Astrocyte (in vitro differentiated cells and primary cell): ENCODE measurements at regions not wholly inside any gene's neighbourhood (a gene's known extent, or its start where the extent isn't known, plus 50 kb on each side); places are given as distances from the start of the nearest gene placed in this dataset.

Experiments
- DNase-seq: peaks from one replicate; pipeline ENCODE4 v3.0.0-alpha.2; 2010; ENCODE audit warnings: low read depth
- FAIRE-seq: peaks from 2 replicates; lab custom pipeline; 2011; peaks lifted over from hg19 to GRCh38; lab: Jason Lieb, UNC
- H2AFZ ChIP-seq: 2 replicates; pipeline ENCODE4 v1.6.0; 2012; ENCODE audit warnings: low read depth, low read length, inconsistent platforms
- H3K27ac ChIP-seq: 2 replicates; pipeline ENCODE4 v1.5.1; 2011; ENCODE audit warnings: low read depth, low read length, inconsistent platforms
- H3K27me3 ChIP-seq: 2 replicates; pipeline ENCODE4 v1.6.0; 2011; ENCODE audit warnings: low read length, inconsistent platforms; ENCODE audit not compliant: insufficient read depth
- H3K36me3 ChIP-seq: 2 replicates; pipeline ENCODE4 v1.5.1; 2011; ENCODE audit warnings: low read length, inconsistent platforms; ENCODE audit not compliant: insufficient read depth
- H3K4me1 ChIP-seq: 2 replicates; pipeline ENCODE4 v1.5.1; 2011; ENCODE audit warnings: low read length, inconsistent platforms; ENCODE audit not compliant: insufficient read depth
- H3K4me2 ChIP-seq: 2 replicates; pipeline ENCODE4 v1.6.0; 2012; ENCODE audit warnings: low read length, inconsistent platforms
- H3K4me3 ChIP-seq: 2 replicates; pipeline ENCODE4 v1.5.1; 2011; ENCODE audit warnings: low read depth, mild to moderate bottlenecking, low read length, inconsistent platforms; ENCODE audit not compliant: insufficient read depth
- H3K79me2 ChIP-seq: 2 replicates; pipeline ENCODE4 v1.6.0; 2012; ENCODE audit warnings: mild to moderate bottlenecking, low read length, inconsistent platforms; ENCODE audit not compliant: insufficient read depth
- H3K9ac ChIP-seq: 2 replicates; pipeline ENCODE4 v1.6.0; 2012; ENCODE audit warnings: mild to moderate bottlenecking, low read length, inconsistent platforms
- H3K9me3 ChIP-seq: 2 replicates; pipeline ENCODE4 v1.5.1; 2012; ENCODE audit warnings: low read depth, mild to moderate bottlenecking, low read length, inconsistent platforms; ENCODE audit not compliant: insufficient read depth
- H4K20me1 ChIP-seq: 2 replicates; pipeline ENCODE4 v1.6.0; 2012; ENCODE audit warnings: low read length, inconsistent platforms; ENCODE audit not compliant: insufficient read depth
- H3K27ac Mint-ChIP-seq: one replicate; pipeline ENCODE4 v1.8.0; 2021; ENCODE audit warnings: mild to moderate bottlenecking, mixed read lengths; ENCODE audit not compliant: unreplicated experiment
- H3K27me3 Mint-ChIP-seq: one replicate; pipeline ENCODE4 v1.8.0; 2021; ENCODE audit warnings: low read depth, mixed read lengths; ENCODE audit not compliant: unreplicated experiment
- H3K36me3 Mint-ChIP-seq: one replicate; pipeline ENCODE4 v1.8.0; 2021; ENCODE audit warnings: low read depth, mixed read lengths; ENCODE audit not compliant: unreplicated experiment
- H3K4me1 Mint-ChIP-seq: one replicate; pipeline ENCODE4 v1.8.0; 2021; ENCODE audit warnings: low read depth, mixed read lengths; ENCODE audit not compliant: unreplicated experiment
- H3K4me3 Mint-ChIP-seq: one replicate; pipeline ENCODE4 v1.8.0; 2021; ENCODE audit warnings: mild to moderate bottlenecking, moderate library complexity, mixed read lengths; ENCODE audit not compliant: unreplicated experiment
- H3K9me3 Mint-ChIP-seq: one replicate; pipeline ENCODE4 v1.8.0; 2021; ENCODE audit warnings: mild to moderate bottlenecking, mixed read lengths; ENCODE audit not compliant: unreplicated experiment
- CTCF ChIP-seq: IDR thresholded peaks from 2 replicates; pipeline ENCODE4 v1.5.1; 2011; ENCODE audit warnings: low read depth, mild to moderate bottlenecking, inconsistent platforms, low read length, moderate library complexity; ENCODE audit not compliant: insufficient read depth
- EZH2 ChIP-seq: IDR thresholded peaks from 2 replicates; pipeline ENCODE4 v1.6.1; 2012; ENCODE audit warnings: mild to moderate bottlenecking, low read length, inconsistent platforms; ENCODE audit not compliant: insufficient read depth

DNA sequence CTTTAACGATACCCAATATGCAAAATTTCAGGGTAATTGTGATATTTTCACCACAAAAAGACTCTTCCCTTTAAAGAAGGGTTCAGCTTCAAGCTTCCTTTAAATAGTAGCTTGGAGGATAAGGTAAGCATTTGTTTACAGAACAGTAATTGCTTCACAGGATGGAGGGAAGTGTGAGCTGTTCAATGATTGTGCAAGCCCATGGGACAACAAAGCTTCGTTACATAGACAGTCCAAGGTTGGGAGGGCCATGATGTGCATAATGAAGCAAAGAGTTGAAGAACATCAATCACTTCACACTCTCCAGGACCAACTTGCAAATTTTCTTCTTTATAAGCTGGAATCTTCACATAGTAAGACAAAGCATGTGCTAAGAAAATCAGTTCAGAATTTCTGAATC lies 145.0 kb upstream of the ASIC2 start:
- H2AFZ ChIP-seq: no peak overlapping the region
- DNase-seq (no peak), FAIRE-seq (no peak)
- Mint-ChIP-seq H3K36me3 (no peaks in the 10 kb centered on the region), H3K9me3 (peaks cover 2% of the 10 kb centered on the region), H3K27me3 (no peaks in the 10 kb centered on the region), H3K27ac (no peak overlapping the region), H3K4me1 (peaks cover 11% of the 10 kb centered on the region), H3K4me3 (no peak overlapping the region)
- no peaks in the 10 kb centered on the region for H3K27me3 ChIP-seq
- no peak overlapping the region for H3K4me2 ChIP-seq
- no peak overlapping the region for H3K27ac ChIP-seq
- H3K79me2 ChIP-seq: no peaks in the 10 kb centered on the region
- H3K4me1 ChIP-seq: no peaks in the 10 kb centered on the region
- no peaks in the 10 kb centered on the region for H3K36me3 ChIP-seq
- H3K4me3 ChIP-seq: no peak overlapping the region
- H3K9me3 ChIP-seq: no peaks in the 10 kb centered on the region
- TF ChIP-seq EZH2 (no peak), CTCF (no peak)
- no peak overlapping the region for H3K9ac ChIP-seq
- no peaks in the 10 kb centered on the region for H4K20me1 ChIP-seq

DNA sequence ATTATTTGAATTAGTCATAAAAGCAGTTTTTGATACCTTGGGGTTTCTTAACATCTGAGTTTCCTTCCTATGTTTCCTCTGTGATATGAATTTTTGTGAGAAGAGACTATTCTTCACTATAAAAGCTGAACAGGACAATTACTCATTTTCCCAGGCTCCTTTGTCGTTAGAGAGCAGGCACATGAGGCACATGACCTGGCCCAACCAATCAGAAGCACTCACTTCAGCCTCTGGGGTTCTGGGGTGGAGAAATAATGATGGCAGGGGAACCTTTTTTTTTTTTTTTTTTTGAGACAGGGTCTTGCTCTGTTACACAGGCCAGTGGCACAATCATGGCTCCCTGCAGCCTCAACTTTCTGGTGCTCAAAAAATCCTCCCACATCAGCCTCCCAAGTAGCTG lies 145.5 kb upstream of the ASIC2 start:
- Histone ChIP-seq H4K20me1 (no peaks in the 10 kb centered on the region), H3K4me3 (no peak overlapping the region), H3K4me2 (no peak overlapping the region), H3K9me3 (no peaks in the 10 kb centered on the region), H3K79me2 (no peaks in the 10 kb centered on the region), H3K27ac (no peak overlapping the region), H3K27me3 (no peaks in the 10 kb centered on the region), H3K4me1 (no peaks in the 10 kb centered on the region), H3K36me3 (no peaks in the 10 kb centered on the region), H2AFZ (no peak overlapping the region), H3K9ac (no peak overlapping the region)
- H3K27me3 Mint-ChIP-seq: no peaks in the 10 kb centered on the region
- FAIRE-seq (no peak), DNase-seq (no peak)
- no peak for TF ChIP-seq CTCF
- no peak for TF ChIP-seq EZH2
- no peaks in the 10 kb centered on the region for H3K36me3 Mint-ChIP-seq
- no peak overlapping the region for H3K4me3 Mint-ChIP-seq
- peaks cover 11% of the 10 kb centered on the region for H3K4me1 Mint-ChIP-seq
- H3K27ac Mint-ChIP-seq: no peak overlapping the region
- peaks cover 2% of the 10 kb centered on the region for H3K9me3 Mint-ChIP-seq

DNA sequence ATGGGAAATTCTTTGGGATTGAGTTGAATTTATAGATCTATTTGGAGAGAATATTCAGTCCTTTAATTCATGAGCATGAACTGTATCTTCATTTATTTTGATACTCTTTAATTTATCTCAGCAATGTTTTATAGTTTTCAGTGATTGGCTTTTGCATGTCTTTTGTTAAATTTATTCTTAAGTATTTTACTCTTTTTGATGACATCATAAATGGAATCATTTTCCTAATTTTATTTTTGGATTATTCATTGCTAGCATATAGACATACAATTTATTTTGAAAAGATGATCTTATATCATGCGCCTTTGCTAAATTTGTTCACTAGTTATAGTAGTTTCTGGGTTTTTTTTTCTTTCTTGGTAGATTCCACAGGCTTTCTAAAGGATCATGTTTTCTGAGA lies 149.2 kb upstream of the ASIC2 start:
- Mint-ChIP-seq H3K27ac (no peak overlapping the region), H3K4me3 (no peak overlapping the region), H3K27me3 (peaks cover 3% of the 10 kb centered on the region), H3K36me3 (no peaks in the 10 kb centered on the region), H3K4me1 (no peaks in the 10 kb centered on the region), H3K9me3 (no peaks in the 10 kb centered on the region)
- no peak overlapping the region for H3K27ac ChIP-seq
- no peak overlapping the region for H2AFZ ChIP-seq
- no peak overlapping the region for H3K9ac ChIP-seq
- H3K4me3 ChIP-seq: no peak overlapping the region
- DNase-seq: no peak
- no peak overlapping the region for H3K4me2 ChIP-seq
- TF ChIP-seq CTCF: no peak
- no peak for TF ChIP-seq EZH2
- H3K79me2 ChIP-seq: no peaks in the 10 kb centered on the region
- no peaks in the 10 kb centered on the region for H3K36me3 ChIP-seq
- FAIRE-seq: no peak
- no peaks in the 10 kb centered on the region for H4K20me1 ChIP-seq
- peaks cover 5% of the 10 kb centered on the region for H3K9me3 ChIP-seq
- H3K4me1 ChIP-seq: no peaks in the 10 kb centered on the region
- no peaks in the 10 kb centered on the region for H3K27me3 ChIP-seq
